ENCODE measurements at regions not wholly inside any gene's neighbourhood (a gene's known extent, or its start where the extent isn't known, plus 50 kb on each side); places are given as distances from the start of the nearest gene placed in this dataset.

DNA sequence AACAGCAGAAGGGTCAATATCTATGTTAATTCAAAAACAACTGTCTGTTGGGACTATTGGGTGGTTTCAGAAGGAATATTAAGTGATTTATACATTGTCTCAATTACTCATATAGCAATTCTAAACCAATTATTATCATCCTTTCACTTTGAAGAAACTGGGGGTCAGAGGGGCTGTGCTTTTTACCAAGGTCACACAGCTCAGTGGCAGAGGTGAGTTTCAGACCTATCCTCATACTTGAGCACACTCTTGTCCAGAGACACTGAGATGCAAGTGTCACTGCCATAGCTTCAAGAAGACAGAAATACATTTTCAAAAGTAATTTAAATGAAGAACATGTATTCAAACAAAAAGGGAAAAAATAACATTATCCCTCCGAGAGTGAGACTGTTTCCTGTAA is 195.3 kb downstream of the ARL4A start:
- Histone ChIP-seq H3K27ac (ENCODE audit: low read length in 2 of 2) (no peak overlapping the region), H3K36me3 (replicated peaks in 1 of 2; ENCODE audit: control extremely low read depth in 1 of 2, control insufficient read depth in 1 of 2, extremely low read depth in 1 of 2, insufficient read depth in 2 of 2, low read length in 1 of 2) (no peaks in the 10 kb centered on the region), H3K79me2 (ENCODE audit: control insufficient read depth, insufficient read depth, low read length) (no peaks in the 10 kb centered on the region), H3K4me3 (ENCODE audit: control extremely low read depth in 1 of 5, extremely low read depth in 1 of 5, insufficient read depth in 1 of 5, low read depth in 2 of 5, low read length in 4 of 5) (no peak overlapping the region), H3K27me3 (replicated peaks in 1 of 4; ENCODE audit: control extremely low read depth in 1 of 4, control insufficient read depth in 3 of 4, insufficient read depth in 4 of 4, low read length in 3 of 4) (no peaks in the 10 kb centered on the region), H3K9ac (ENCODE audit: low read length) (no peak overlapping the region), H4K20me1 (ENCODE audit: control insufficient read depth, insufficient read depth, low read length, poor library complexity, severe bottlenecking) (no peaks in the 10 kb centered on the region), H3K4me1 (ENCODE audit: control insufficient read depth in 2 of 2, insufficient read depth in 2 of 2, low read length in 2 of 2) (no peaks in the 10 kb centered on the region), H3K9me3 (ENCODE audit: control extremely low read depth in 1 of 3, control insufficient read depth in 2 of 3, insufficient read depth in 1 of 3, low read length in 2 of 3) (no peaks in the 10 kb centered on the region), H3K4me2 (replicated peaks; ENCODE audit: low read depth, low read length, poor library complexity, severe bottlenecking) (no peak overlapping the region), H2AFZ (ENCODE audit: insufficient read depth, low read depth, low read length, poor library complexity, severe bottlenecking) (no peak overlapping the region)
- DNase-seq (no peak), ATAC-seq (ENCODE audit: low read depth) (no peak)
- ChIA-PET POLR2A (interaction anchor here (0.6 kb wide), 1 partner anchor 127 kb away, joined by 6 read pairs; no protein-coding TSS in a partner anchor), CTCF (no interaction called here)
- Mint-ChIP-seq H3K4me3 (no peak overlapping the region), H3K4me1 (no peaks in the 10 kb centered on the region), H3K27me3 (peaks cover 2% of the 10 kb centered on the region), H3K9me3 (ENCODE audit: insufficient read depth) (peaks cover 4% of the 10 kb centered on the region), H3K27ac (no peak overlapping the region)
- TF ChIP-seq EZH2 (IDR thresholded peaks at IDR 0.05; ENCODE audit: borderline replicate concordance, insufficient read depth, low read depth, low read length, poor library complexity, severe bottlenecking) (no peak), CTCF (IDR thresholded peaks at IDR 0.05) (no peak)
- WGBS (ENCODE audit: insufficient coverage): 60% methylated on average over 1 of the region's 1 CpG
- intact Hi-C loops (cut with micrococcal nuclease): no loop called here

GRCh38 chr7:12884033-12884432 is 196.6 kb downstream of the ARL4A start:
- Histone ChIP-seq H3K79me2 (ENCODE audit: control insufficient read depth, insufficient read depth, low read length) (no peaks in the 10 kb centered on the region), H3K27ac (ENCODE audit: low read length in 2 of 2) (no peak overlapping the region), H3K27me3 (replicated peaks in 1 of 4; ENCODE audit: control extremely low read depth in 1 of 4, control insufficient read depth in 3 of 4, insufficient read depth in 4 of 4, low read length in 3 of 4) (no peaks in the 10 kb centered on the region), H3K4me2 (replicated peaks; ENCODE audit: low read depth, low read length, poor library complexity, severe bottlenecking) (no peak overlapping the region), H3K36me3 (replicated peaks in 1 of 2; ENCODE audit: control extremely low read depth in 1 of 2, control insufficient read depth in 1 of 2, extremely low read depth in 1 of 2, insufficient read depth in 2 of 2, low read length in 1 of 2) (no peaks in the 10 kb centered on the region), H2AFZ (ENCODE audit: insufficient read depth, low read depth, low read length, poor library complexity, severe bottlenecking) (no peak overlapping the region), H4K20me1 (ENCODE audit: control insufficient read depth, insufficient read depth, low read length, poor library complexity, severe bottlenecking) (no peaks in the 10 kb centered on the region), H3K4me3 (ENCODE audit: control extremely low read depth in 1 of 5, extremely low read depth in 1 of 5, insufficient read depth in 1 of 5, low read depth in 2 of 5, low read length in 4 of 5) (no peak overlapping the region), H3K4me1 (ENCODE audit: control insufficient read depth in 2 of 2, insufficient read depth in 2 of 2, low read length in 2 of 2) (no peaks in the 10 kb centered on the region), H3K9ac (ENCODE audit: low read length) (no peak overlapping the region), H3K9me3 (ENCODE audit: control extremely low read depth in 1 of 3, control insufficient read depth in 2 of 3, insufficient read depth in 1 of 3, low read length in 2 of 3) (no peaks in the 10 kb centered on the region)
- WGBS (ENCODE audit: insufficient coverage): no CpG with 5 or more reads among the region's 1 CpG
- H3K9me3 Mint-ChIP-seq (ENCODE audit: insufficient read depth): peaks cover 4% of the 10 kb centered on the region
- H3K4me1 Mint-ChIP-seq: no peaks in the 10 kb centered on the region
- no peak for TF ChIP-seq CTCF (IDR thresholded peaks at IDR 0.05)
- no peak for TF ChIP-seq EZH2 (IDR thresholded peaks at IDR 0.05; ENCODE audit: borderline replicate concordance, insufficient read depth, low read depth, low read length, poor library complexity, severe bottlenecking)
- POLR2A ChIA-PET: no interaction called here
- CTCF ChIA-PET: no interaction called here
- intact Hi-C loops (cut with micrococcal nuclease): no loop called here
- H3K27ac Mint-ChIP-seq: no peak overlapping the region
- peaks cover 2% of the 10 kb centered on the region for H3K27me3 Mint-ChIP-seq
- H3K4me3 Mint-ChIP-seq: no peak overlapping the region
- DNase-seq: no peak
- no peak for ATAC-seq (ENCODE audit: low read depth)
